Ovary (tissue), 3 donors: ENCODE measurements at regions not wholly inside any gene's neighbourhood (a gene's known extent, or its start where the extent isn't known, plus 50 kb on each side); places are given as distances from the start of the nearest gene placed in this dataset.

Experiments used
- EP300 ChIP-seq: sonication (generic); formaldehyde crosslinking; IDR thresholded peaks from one replicate; pipeline ENCODE4 v1.6.1; 2017; ENCODE audit warnings: antibody characterized with exemption
- POLR2A ChIP-seq: fragments of 450-650 bp; IDR thresholded peaks from one replicate; pipeline ENCODE4 v1.6.1; 2017; ENCODE audit warnings: antibody characterized with exemption, mild to moderate bottlenecking, moderate library complexity
- TF ChIP-seq, protein P1 (sequence below), 3 donors: fragments of 450-650 bp in 2 of 3; fragments of 200-600 bp in 1 of 3; IDR thresholded peaks; one replicate each; pipeline versions ENCODE4 v1.5.1 to v1.8.0; 2016 to 2022; ENCODE audit warnings: antibody characterized with exemption in 3 of 3, mild to moderate bottlenecking in 1 of 3
- donor health status: DM: no; HTN: no; CAD: no.

DNA sequence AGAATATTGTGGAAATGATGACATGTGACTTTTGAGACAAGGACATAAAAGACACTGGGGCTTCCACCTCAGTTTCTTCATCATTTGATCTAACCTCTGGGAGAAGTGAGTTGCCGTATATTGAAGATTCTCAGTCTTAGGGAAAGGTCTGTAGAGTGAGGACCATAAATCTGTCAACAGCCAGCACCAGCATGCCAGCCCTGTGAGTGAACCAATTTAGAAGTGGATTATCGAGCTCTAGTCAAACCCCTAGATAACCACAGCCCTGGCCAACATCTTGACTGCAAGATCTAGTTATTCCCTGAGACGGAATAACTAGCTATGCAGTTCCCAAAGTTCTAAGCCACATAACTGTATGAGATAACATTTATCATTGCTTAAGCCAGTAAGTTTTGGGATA lies 108.8 kb upstream of the PTPRR start:
- TF ChIP-seq POLR2A (no peak), EP300 (no peak)
- TF ChIP-seq, protein P1, sequence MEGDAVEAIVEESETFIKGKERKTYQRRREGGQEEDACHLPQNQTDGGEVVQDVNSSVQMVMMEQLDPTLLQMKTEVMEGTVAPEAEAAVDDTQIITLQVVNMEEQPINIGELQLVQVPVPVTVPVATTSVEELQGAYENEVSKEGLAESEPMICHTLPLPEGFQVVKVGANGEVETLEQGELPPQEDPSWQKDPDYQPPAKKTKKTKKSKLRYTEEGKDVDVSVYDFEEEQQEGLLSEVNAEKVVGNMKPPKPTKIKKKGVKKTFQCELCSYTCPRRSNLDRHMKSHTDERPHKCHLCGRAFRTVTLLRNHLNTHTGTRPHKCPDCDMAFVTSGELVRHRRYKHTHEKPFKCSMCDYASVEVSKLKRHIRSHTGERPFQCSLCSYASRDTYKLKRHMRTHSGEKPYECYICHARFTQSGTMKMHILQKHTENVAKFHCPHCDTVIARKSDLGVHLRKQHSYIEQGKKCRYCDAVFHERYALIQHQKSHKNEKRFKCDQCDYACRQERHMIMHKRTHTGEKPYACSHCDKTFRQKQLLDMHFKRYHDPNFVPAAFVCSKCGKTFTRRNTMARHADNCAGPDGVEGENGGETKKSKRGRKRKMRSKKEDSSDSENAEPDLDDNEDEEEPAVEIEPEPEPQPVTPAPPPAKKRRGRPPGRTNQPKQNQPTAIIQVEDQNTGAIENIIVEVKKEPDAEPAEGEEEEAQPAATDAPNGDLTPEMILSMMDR (IDR thresholded peaks at IDR 0.05) = no peak
